OCI-LY3 (cell line): ENCODE measurements at regions not wholly inside any gene's neighbourhood (a gene's known extent, or its start where the extent isn't known, plus 50 kb on each side); places are given as distances from the start of the nearest gene placed in this dataset.

Experiments
- H2AFZ ChIP-seq: fragments of 200-600, 300-600 bp; shearing (Covaris generic); 2 replicates; pipeline ENCODE4 v1.6.0; 2014; ENCODE audit warnings: antibody characterized with exemption, low read depth, low read length
- H3K27ac ChIP-seq: fragments of 200-600, 300-600 bp; sonication (generic); 2 replicates; pipeline ENCODE4 v1.5.1; 2014; ENCODE audit warnings: mild to moderate bottlenecking, low read length, moderate library complexity, mixed read lengths
- H3K27me3 ChIP-seq: fragments of 200-600, 300-600 bp; sonication (generic); 2 replicates; pipeline ENCODE4 v1.6.1; 2014; ENCODE audit warnings: low read depth, low read length, mixed read lengths
- H3K36me3 ChIP-seq: fragments of 200-600, 300-600 bp; sonication (generic); replicated peaks from 2 replicates; pipeline ENCODE3; 2014; ENCODE audit warnings: low read depth, low read length, mixed read lengths
- H3K4me1 ChIP-seq: fragments of 300-600, 200-600 bp; sonication (generic); 2 replicates; pipeline ENCODE4 v1.6.1; 2014; ENCODE audit warnings: low read length, mixed read lengths
- H3K4me2 ChIP-seq: fragments of 200-600, 300-600 bp; sonication (generic); 2 replicates; pipeline ENCODE4 v1.6.1; 2014; ENCODE audit warnings: low read length, mixed read lengths
- H3K4me3 ChIP-seq: fragments of 300-600, 200-600 bp; sonication (generic); 2 replicates; pipeline ENCODE4 v1.5.1; 2014; ENCODE audit warnings: antibody characterized with exemption, mild to moderate bottlenecking, low read length, moderate library complexity
- H3K79me2 ChIP-seq: fragments of 300-600, 200-600 bp; shearing (Covaris generic); 2 replicates; pipeline ENCODE4 v1.6.1; 2014; ENCODE audit warnings: mild to moderate bottlenecking, low read length, mixed read lengths
- H3K9ac ChIP-seq: fragments of 300-600, 200-600 bp; shearing (Covaris generic); 2 replicates; pipeline ENCODE4 v1.6.0; 2014; ENCODE audit warnings: mild to moderate bottlenecking, low read length, moderate library complexity
- H3K9me3 ChIP-seq: fragments of 200-600, 300-600 bp; shearing (Covaris generic); 2 replicates; pipeline ENCODE4 v1.6.1; 2014; ENCODE audit warnings: low read length, mixed read lengths; ENCODE audit not compliant: insufficient read depth
- H4K20me1 ChIP-seq: fragments of 200-600, 300-600 bp; sonication (generic); 2 replicates; pipeline ENCODE4 v1.6.1; 2016; ENCODE audit warnings: low read length, mixed read lengths; ENCODE audit not compliant: insufficient read depth
- EZH2phosphoT487 ChIP-seq: fragments of 200-600 bp; shearing (Covaris generic); IDR thresholded peaks from 2 replicates; pipeline ENCODE4 v1.6.1; 2018; ENCODE audit warnings: antibody characterized with exemption, mixed run types, low read depth
- TF ChIP-seq, protein P1 (sequence below): fragments of 200-600, 300-600 bp; sonication (generic); IDR thresholded peaks from 2 replicates; pipeline ENCODE4 v1.5.1; 2014; ENCODE audit warnings: antibody characterized with exemption, low read length, low read depth

- no peak overlapping the region for H2AFZ ChIP-seq
- peaks cover 9% of the 10 kb centered on the region; the same call in 1 of the 2 replicates for H3K4me1 ChIP-seq
- no peak overlapping the region for H3K4me2 ChIP-seq
- no peak overlapping the region for H3K9ac ChIP-seq
- no peaks in the 10 kb centered on the region for H4K20me1 ChIP-seq
- H3K27ac ChIP-seq: no peak overlapping the region
- H3K79me2 ChIP-seq: no peaks in the 10 kb centered on the region
- TF ChIP-seq, protein P1, sequence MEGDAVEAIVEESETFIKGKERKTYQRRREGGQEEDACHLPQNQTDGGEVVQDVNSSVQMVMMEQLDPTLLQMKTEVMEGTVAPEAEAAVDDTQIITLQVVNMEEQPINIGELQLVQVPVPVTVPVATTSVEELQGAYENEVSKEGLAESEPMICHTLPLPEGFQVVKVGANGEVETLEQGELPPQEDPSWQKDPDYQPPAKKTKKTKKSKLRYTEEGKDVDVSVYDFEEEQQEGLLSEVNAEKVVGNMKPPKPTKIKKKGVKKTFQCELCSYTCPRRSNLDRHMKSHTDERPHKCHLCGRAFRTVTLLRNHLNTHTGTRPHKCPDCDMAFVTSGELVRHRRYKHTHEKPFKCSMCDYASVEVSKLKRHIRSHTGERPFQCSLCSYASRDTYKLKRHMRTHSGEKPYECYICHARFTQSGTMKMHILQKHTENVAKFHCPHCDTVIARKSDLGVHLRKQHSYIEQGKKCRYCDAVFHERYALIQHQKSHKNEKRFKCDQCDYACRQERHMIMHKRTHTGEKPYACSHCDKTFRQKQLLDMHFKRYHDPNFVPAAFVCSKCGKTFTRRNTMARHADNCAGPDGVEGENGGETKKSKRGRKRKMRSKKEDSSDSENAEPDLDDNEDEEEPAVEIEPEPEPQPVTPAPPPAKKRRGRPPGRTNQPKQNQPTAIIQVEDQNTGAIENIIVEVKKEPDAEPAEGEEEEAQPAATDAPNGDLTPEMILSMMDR: no peak
- no peak for TF ChIP-seq EZH2phosphoT487
- peaks cover 13% of the 10 kb centered on the region; the same call in 1 of the 2 replicates for H3K9me3 ChIP-seq
- H3K36me3 ChIP-seq: peaks cover 1% of the 10 kb centered on the region
- H3K27me3 ChIP-seq: no peaks in the 10 kb centered on the region
- no peak overlapping the region for H3K4me3 ChIP-seq
Observed at GRCh38 chr18:41311571-41312547, 643.2 kb upstream of the PIK3C3 start.

- H3K4me2 ChIP-seq: no peak overlapping the region
- no peaks in the 10 kb centered on the region for H3K27me3 ChIP-seq
- H3K36me3 ChIP-seq: no peaks in the 10 kb centered on the region
- no peaks in the 10 kb centered on the region for H3K79me2 ChIP-seq
- no peaks in the 10 kb centered on the region for H4K20me1 ChIP-seq
- 0 out of 2 replicates have a peak, but pooled peaks cover 3% of the 10 kb centered on the region for H3K9me3 ChIP-seq
- H3K27ac ChIP-seq: no peak overlapping the region
- no peaks in the 10 kb centered on the region for H3K4me1 ChIP-seq
- no peak overlapping the region for H3K4me3 ChIP-seq
- H2AFZ ChIP-seq: no peak overlapping the region
- no peak overlapping the region for H3K9ac ChIP-seq
- TF ChIP-seq, protein P1: no peak
- no peak for TF ChIP-seq EZH2phosphoT487
Observed at GRCh38 chr18:41297740-41298139, 657.3 kb upstream of the PIK3C3 start.

GRCh38 chr18:41269294-41269693 is 685.7 kb upstream of the PIK3C3 start:
- Histone ChIP-seq H3K9me3 (no peaks in the 10 kb centered on the region), H3K9ac (no peak overlapping the region), H3K4me1 (no peaks in the 10 kb centered on the region), H3K27ac (no peak overlapping the region), H2AFZ (no peak overlapping the region), H3K27me3 (no peaks in the 10 kb centered on the region), H4K20me1 (no peaks in the 10 kb centered on the region), H3K4me3 (no peak overlapping the region), H3K36me3 (no peaks in the 10 kb centered on the region), H3K4me2 (no peak overlapping the region), H3K79me2 (no peaks in the 10 kb centered on the region)
- no peak for TF ChIP-seq EZH2phosphoT487
- TF ChIP-seq, protein P1: no peak

DNA sequence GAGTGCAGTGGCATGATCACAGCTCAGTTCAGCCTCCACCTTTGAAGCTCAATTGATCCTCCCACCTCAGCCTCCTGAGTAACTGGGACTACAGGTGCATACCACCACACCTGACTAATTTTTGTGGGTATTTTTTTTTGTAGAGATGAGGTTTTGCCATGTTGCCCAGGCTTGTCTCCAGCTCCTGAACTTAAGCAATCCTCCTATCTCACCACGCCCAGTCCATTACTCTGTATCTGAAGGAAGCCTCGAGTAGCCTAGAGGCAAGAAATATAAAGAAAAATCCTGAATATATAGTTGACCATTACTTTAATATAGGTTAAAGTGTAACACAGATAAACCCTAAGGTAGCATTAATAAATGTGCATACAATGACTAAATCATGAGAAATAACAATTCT is 686.8 kb upstream of the PIK3C3 start:
- Histone ChIP-seq H3K4me2 (no peak overlapping the region), H4K20me1 (no peaks in the 10 kb centered on the region), H3K79me2 (no peaks in the 10 kb centered on the region), H3K9me3 (no peaks in the 10 kb centered on the region), H3K4me1 (no peaks in the 10 kb centered on the region), H3K4me3 (no peak overlapping the region), H2AFZ (no peak overlapping the region), H3K36me3 (no peaks in the 10 kb centered on the region), H3K9ac (no peak overlapping the region), H3K27ac (no peak overlapping the region), H3K27me3 (no peaks in the 10 kb centered on the region)
- TF ChIP-seq, protein P1: no peak
- TF ChIP-seq EZH2phosphoT487: no peak
